K562 (cell line): ENCODE measurements at regions not wholly inside any gene's neighbourhood (a gene's known extent, or its start where the extent isn't known, plus 50 kb on each side); places are given as distances from the start of the nearest gene placed in this dataset.
"Not testable (repeated sequence)": the region's sequence is repeated elsewhere in the genome, so short reads cannot be mapped to it uniquely, and the experiment has no call there.

Experiments used
- ATAC-seq: fragments of 200-7000 bp; cut with Tn5 transposase; 3 replicates; pipeline ENCODE4 v1.9.1; 2020; ENCODE audit warnings: moderate library complexity
- BruUV-seq: library from RNA; stranded (reverse); fragments of 400-500 nt; replicated peaks from 2 replicates; lab custom pipeline; 2021; lab: Mats Ljungman, UMichigan
- CTCF ChIA-PET: fragments of 300-600 bp; formaldehyde crosslinking; extraction: SDS; loops from one replicate; lab custom pipeline; 2021; ENCODE audit warnings: low intra/inter-chr PET ratio; lab: Yijun Ruan, JAX
- POLR2A ChIA-PET: fragments of 300-600, 350-650 bp; sonication (Branson Sonifier 250); formaldehyde crosslinking; extraction: SDS; loops from one replicate; lab custom pipeline; 2021; ENCODE audit warnings: antibody characterized with exemption, inconsistent platforms; lab: Yijun Ruan, JAX
- DNase-seq, 4 experiments: peaks; one replicate each; pipeline versions ENCODE4 v3.0.0 to v3.0.0-alpha.2; 2011 to 2018; ENCODE audit warnings: low spot score in 3 of 4, mixed read lengths in 3 of 4; ENCODE audit errors: extremely low read depth in 1 of 4
- FAIRE-seq: peaks from 2 replicates; lab custom pipeline; 2011; peaks lifted over from hg19 to GRCh38; lab: Jason Lieb, UNC
- H2AFZ ChIP-seq: 2 replicates; pipeline ENCODE4 v1.6.0; 2011; ENCODE audit warnings: low read depth, low read length, control low read depth, inconsistent platforms
- H3K27ac ChIP-seq: fragments of 200-600 bp; 3 replicates; pipeline ENCODE4 v1.8.0; 2011; ENCODE audit warnings: low read depth, mild to moderate bottlenecking, control low read depth, inconsistent platforms, low read length, moderate library complexity, mixed read lengths; ENCODE audit errors: extremely low read depth
- H3K27me3 ChIP-seq, 2 experiments: fragments of 300-600 bp in 1 of 2; 2 replicates in 1 of 2; 3 replicates in 1 of 2; pipeline versions ENCODE4 v1.6.0 to v1.8.0; 2011; ENCODE audit warnings: inconsistent platforms in 2 of 2, low read length in 2 of 2, mild to moderate bottlenecking in 1 of 2, mixed read lengths in 1 of 2, moderate library complexity in 1 of 2; ENCODE audit not compliant: control insufficient read depth in 2 of 2, insufficient read depth in 2 of 2
- H3K36me3 ChIP-seq: fragments of 300-600 bp; 3 replicates; pipeline ENCODE4 v1.8.0; 2011; ENCODE audit warnings: mild to moderate bottlenecking, low read length, inconsistent platforms; ENCODE audit not compliant: control insufficient read depth, insufficient read depth
- H3K4me1 ChIP-seq, 2 experiments: fragments of 200-600 bp in 1 of 2; replicated peaks in 1 of 2; 2 replicates in 1 of 2; 3 replicates in 1 of 2; pipeline versions ENCODE4 v1.5.1 to v1.8.0; 2011; ENCODE audit warnings: inconsistent platforms in 2 of 2, low read length in 2 of 2, mild to moderate bottlenecking in 1 of 2, mixed read lengths in 1 of 2, moderate library complexity in 1 of 2; ENCODE audit not compliant: control insufficient read depth in 2 of 2, insufficient read depth in 2 of 2
- H3K4me2 ChIP-seq: 2 replicates; pipeline ENCODE4 v1.6.1; 2011; ENCODE audit warnings: low read length, control low read depth, inconsistent platforms, mixed read lengths; ENCODE audit not compliant: insufficient read depth
- H3K4me3 ChIP-seq: fragments of 200-600 bp; sonication (generic), shearing (Covaris generic); 2 replicates; pipeline ENCODE4 v1.5.1; 2016; ENCODE audit warnings: control low read depth, inconsistent platforms
- H3K79me2 ChIP-seq: fragments of 200-600 bp; 3 replicates; pipeline ENCODE4 v1.8.0; 2011; ENCODE audit warnings: low read length, inconsistent platforms; ENCODE audit not compliant: control insufficient read depth, insufficient read depth
- H3K9ac ChIP-seq, 2 experiments: 2 replicates each; pipeline versions ENCODE4 v1.6.0 to v1.6.1; 2011; ENCODE audit warnings: low read depth in 2 of 2, low read length in 2 of 2, control low read depth in 1 of 2, inconsistent platforms in 1 of 2, mild to moderate bottlenecking in 1 of 2, mixed read lengths in 1 of 2; ENCODE audit not compliant: insufficient read depth in 1 of 2
- H3K9me1 ChIP-seq: one replicate; pipeline ENCODE4 v1.6.0; 2011; ENCODE audit warnings: inconsistent platforms, mild to moderate bottlenecking, low read length, moderate library complexity; ENCODE audit not compliant: control insufficient read depth, insufficient read depth
- H3K9me3 ChIP-seq: replicated peaks from 2 replicates; pipeline ENCODE4 v1.5.1; 2011; ENCODE audit warnings: low read depth, low read length, inconsistent platforms; ENCODE audit not compliant: control insufficient read depth, insufficient read depth
- H4K20me1 ChIP-seq: replicated peaks from 2 replicates; pipeline ENCODE4 v1.6.1; 2011; ENCODE audit warnings: low read length, inconsistent platforms, mixed read lengths; ENCODE audit not compliant: control insufficient read depth, insufficient read depth
- TFE3 ChIP-seq: fragments of 450-650 bp; formaldehyde crosslinking; IDR thresholded peaks from 2 replicates; pipeline ENCODE4 v1.4.0; 2020; ENCODE audit warnings: mild to moderate bottlenecking, mixed read lengths
- YBX1 ChIP-seq: fragments of 450-650 bp; IDR thresholded peaks from 2 replicates; pipeline ENCODE4 v1.7.1; 2016; ENCODE audit warnings: mild to moderate bottlenecking
- WGBS: fragments of 100-300 bp; shearing (Covaris generic); methylation state at CpG from one replicate; pipeline ENCODE4 v1.1.6; 2016; ENCODE audit warnings: low coverage, mixed read lengths; ENCODE audit not compliant: insufficient coverage; ENCODE audit errors: missing lambda C conversion rate; 5-methylcytosine and 5-hydroxymethylcytosine counted together
- in situ Hi-C: fragments of 300-500 bp; cut with MboI; formaldehyde crosslinking; loops from 4 replicates; pipeline ENCODE4 v1.15.0; 2018; ENCODE audit warnings: inconsistent platforms, mixed read lengths
- intact Hi-C: fragments of 100-400 bp; cut with micrococcal nuclease; formaldehyde crosslinking; loops from 2 replicates; pipeline ENCODE4 v1.14.2; 2022

DNA sequence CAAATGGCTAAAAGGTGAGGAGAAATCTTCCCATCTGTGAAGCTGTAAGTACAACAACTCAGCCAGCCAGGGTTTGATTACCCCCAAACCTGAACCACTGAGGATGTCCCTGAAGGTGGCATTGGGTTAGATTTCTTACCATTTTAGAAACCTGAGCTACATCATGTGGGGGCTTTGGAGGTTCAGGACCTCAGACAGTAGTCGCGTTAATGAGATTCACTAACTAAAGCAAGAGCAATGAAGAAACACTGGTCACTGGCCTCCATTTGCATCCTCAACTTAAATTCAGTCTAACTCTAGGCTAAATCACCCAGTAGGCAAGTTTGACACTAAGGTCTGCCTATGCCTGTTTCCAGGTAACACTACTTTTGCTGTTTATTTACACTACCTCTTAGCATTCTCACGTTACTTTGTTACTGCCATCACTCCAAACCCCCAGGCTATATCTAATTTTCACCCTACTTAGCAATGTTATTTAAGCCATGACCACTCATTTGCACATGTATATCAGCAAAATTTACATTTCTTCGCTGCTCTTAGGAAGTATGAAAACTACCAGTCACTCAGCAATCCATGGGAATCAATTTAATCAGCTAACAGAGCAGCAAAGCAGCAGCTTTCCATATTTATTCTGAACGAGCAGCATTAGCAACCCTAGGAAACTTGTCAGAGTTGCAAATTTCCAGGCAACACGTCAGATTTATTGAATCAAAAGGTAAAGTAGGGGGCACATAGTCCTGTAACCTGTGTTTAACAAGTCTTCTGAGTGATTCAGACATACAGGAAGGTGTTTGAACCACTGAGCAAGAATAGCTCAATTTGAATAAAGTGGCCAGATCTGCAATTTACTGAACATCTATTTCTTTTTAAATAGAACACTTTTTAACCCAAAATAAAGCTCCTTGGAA is 788.4 kb upstream of the SORCS1 start (continued):
- TF ChIP-seq TFE3 (CRISPR knock-in tag) (no peak), YBX1 (no peak)

DNA sequence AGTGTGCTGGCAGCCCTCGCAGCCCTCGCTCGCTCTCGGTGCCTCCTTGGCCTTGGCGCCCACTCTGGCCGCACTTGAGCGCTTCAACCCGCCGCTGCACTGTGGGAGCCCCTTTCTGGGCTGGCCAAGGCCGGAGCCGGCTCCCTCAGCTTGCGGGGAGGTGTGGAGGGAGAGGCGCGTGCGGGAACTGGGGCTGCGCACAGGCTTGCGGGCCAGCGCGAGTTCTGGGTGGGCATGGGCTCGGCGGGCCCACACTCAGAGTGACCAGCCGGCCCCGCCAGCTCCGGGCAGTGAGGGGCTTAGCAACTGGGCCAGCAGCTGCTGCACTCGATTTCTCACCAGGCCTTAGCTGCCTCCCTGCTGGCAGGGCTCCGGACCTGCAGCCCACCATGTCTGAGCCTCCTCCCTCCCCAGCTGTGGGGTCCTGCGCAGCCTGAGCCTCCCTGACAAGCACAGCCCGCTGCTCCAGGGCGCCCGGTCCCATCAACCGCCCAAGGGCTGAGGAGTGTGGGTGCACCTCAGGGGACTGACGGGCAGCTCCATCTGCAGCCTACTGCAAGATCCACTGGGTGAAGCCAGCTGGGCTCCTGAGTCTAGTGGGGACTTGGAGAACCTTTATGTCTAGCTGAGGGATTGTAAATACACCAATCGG is 786.0 kb upstream of the SORCS1 start:
- in situ Hi-C loops, H2AFZ ChIP-seq, POLR2A ChIA-PET, intact Hi-C loops, H3K27ac ChIP-seq, H3K4me2 ChIP-seq, DNase-seq, H3K9me1 ChIP-seq, H3K4me1 ChIP-seq, H3K9me3 ChIP-seq, H3K4me3 ChIP-seq, CTCF ChIA-PET, H4K20me1 ChIP-seq, ATAC-seq, H3K9ac ChIP-seq, H3K36me3 ChIP-seq, H3K79me2 ChIP-seq, BruUV-seq, FAIRE-seq, H3K27me3 ChIP-seq: not testable (repeated sequence)
- no CpG with 5 or more reads among the region's 33 CpGs for WGBS
